IPS DF 6.9 (cell line): ENCODE measurements at regions not wholly inside any gene's neighbourhood (a gene's known extent, or its start where the extent isn't known, plus 50 kb on each side); places are given as distances from the start of the nearest gene placed in this dataset.
"Not testable (repeated sequence)": the region's sequence is repeated elsewhere in the genome, so short reads cannot be mapped to it uniquely, and the experiment has no call there.

Experiments
- DNase-seq: peaks from one replicate; pipeline ENCODE4 v3.0.0-alpha.2; 2013; ENCODE audit warnings: low read depth, low spot score
- H3K27ac ChIP-seq: one replicate; pipeline ENCODE4 v1.5.1; 2013; ENCODE audit warnings: low read length, control low read depth
- H3K27me3 ChIP-seq: 2 replicates; pipeline ENCODE4 v1.6.1; 2013; ENCODE audit warnings: mild to moderate bottlenecking, low read length; ENCODE audit not compliant: control insufficient read depth, insufficient read depth
- H3K36me3 ChIP-seq: 2 replicates; pipeline ENCODE4 v1.6.1; 2013; ENCODE audit warnings: low read length; ENCODE audit not compliant: control insufficient read depth, insufficient read depth
- H3K4me1 ChIP-seq: 2 replicates; pipeline ENCODE4 v1.6.1; 2013; ENCODE audit warnings: low read length; ENCODE audit not compliant: control insufficient read depth, insufficient read depth
- H3K4me3 ChIP-seq: 2 replicates; pipeline ENCODE4 v1.5.1; 2013; ENCODE audit warnings: mild to moderate bottlenecking, low read length
- H3K9me3 ChIP-seq: 2 replicates; pipeline ENCODE4 v1.6.1; 2013; ENCODE audit warnings: low read length, inconsistent platforms; ENCODE audit not compliant: control insufficient read depth, insufficient read depth
- WGBS: extraction: QIAGEN DNeasy Blood & Tissue Kit; methylation state at CpG from one replicate; pipeline ENCODE4 v1.1.7; 2013; ENCODE audit warnings: mixed read lengths, missing lambda C conversion rate; ENCODE audit not compliant: insufficient read length, insufficient coverage; 5-methylcytosine and 5-hydroxymethylcytosine counted together

- no peak for DNase-seq
- no peak overlapping the region for H3K27ac ChIP-seq
- H3K4me1 ChIP-seq = no peaks in the 10 kb centered on the region
- no peaks in the 10 kb centered on the region for H3K36me3 ChIP-seq
- H3K9me3 ChIP-seq = no peaks in the 10 kb centered on the region
- H3K27me3 ChIP-seq = no peaks in the 10 kb centered on the region
- WGBS = no CpG with 5 or more reads among the region's 4 CpGs
- no peak overlapping the region for H3K4me3 ChIP-seq
These were observed 650.0 kb upstream of the STXBP6 start for GRCh38 chr14:25699981-25700380.

GRCh38 chr14:25698111-25698510 is 648.2 kb upstream of the STXBP6 start:
- Histone ChIP-seq H3K36me3 (no peaks in the 10 kb centered on the region), H3K27me3 (no peaks in the 10 kb centered on the region), H3K4me1 (no peaks in the 10 kb centered on the region), H3K4me3 (no peak overlapping the region), H3K27ac (no peak overlapping the region), H3K9me3 (no peaks in the 10 kb centered on the region)
- no CpG with 5 or more reads among the region's 1 CpG for WGBS
- no peak for DNase-seq

- DNase-seq = no peak
- Histone ChIP-seq H3K4me1 (no peaks in the 10 kb centered on the region), H3K27me3 (no peaks in the 10 kb centered on the region), H3K27ac (no peak overlapping the region), H3K4me3 (no peak overlapping the region), H3K9me3 (no peaks in the 10 kb centered on the region), H3K36me3 (no peaks in the 10 kb centered on the region)
- no CpG with 5 or more reads among the region's 3 CpGs for WGBS
These were observed 646.2 kb upstream of the STXBP6 start for GRCh38 chr14:25696176-25696575.

GRCh38 chr14:25685004-25685403 is 635.1 kb upstream of the STXBP6 start:
- H3K4me3 ChIP-seq = no peak overlapping the region
- no peak for DNase-seq
- H3K4me1 ChIP-seq = no peaks in the 10 kb centered on the region
- no peaks in the 10 kb centered on the region for H3K27me3 ChIP-seq
- no peaks in the 10 kb centered on the region for H3K36me3 ChIP-seq
- WGBS = no CpG with 5 or more reads among the region's 2 CpGs
- no peaks in the 10 kb centered on the region for H3K9me3 ChIP-seq
- H3K27ac ChIP-seq = no peak overlapping the region

GRCh38 chr14:25680934-25681333 is 631.0 kb upstream of the STXBP6 start:
- H3K4me3 ChIP-seq = no peak overlapping the region
- no peak overlapping the region for H3K27ac ChIP-seq
- DNase-seq = no peak
- H3K9me3 ChIP-seq = no peaks in the 10 kb centered on the region
- WGBS = no CpG with 5 or more reads among the region's 16 CpGs
- no peaks in the 10 kb centered on the region for H3K36me3 ChIP-seq
- H3K4me1 ChIP-seq = no peaks in the 10 kb centered on the region
- H3K27me3 ChIP-seq = no peaks in the 10 kb centered on the region

- not testable (repeated sequence) for DNase-seq, H3K9me3 ChIP-seq, H3K4me1 ChIP-seq, H3K27ac ChIP-seq, H3K4me3 ChIP-seq, H3K36me3 ChIP-seq, H3K27me3 ChIP-seq
- whole genome bisulfite sequencing = no CpG with 5 or more reads among the region's 4 CpGs
These were observed 630.6 kb upstream of the STXBP6 start for GRCh38 chr14:25680511-25680910.

- Histone ChIP-seq H3K9me3 (no peaks in the 10 kb centered on the region), H3K36me3 (no peaks in the 10 kb centered on the region), H3K4me3 (no peak overlapping the region), H3K4me1 (no peaks in the 10 kb centered on the region), H3K27ac (no peak overlapping the region), H3K27me3 (no peaks in the 10 kb centered on the region)
- DNase-seq = no peak
- no CpG with 5 or more reads among the region's 3 CpGs for WGBS
These were observed 627.2 kb upstream of the STXBP6 start for GRCh38 chr14:25677111-25677510.

- Histone ChIP-seq H3K36me3 (no peaks in the 10 kb centered on the region), H3K27ac (no peak overlapping the region), H3K27me3 (no peaks in the 10 kb centered on the region), H3K4me1 (no peaks in the 10 kb centered on the region), H3K9me3 (no peaks in the 10 kb centered on the region), H3K4me3 (no peak overlapping the region)
- DNase-seq = no peak
- no CpG with 5 or more reads among the region's 2 CpGs for WGBS
These were observed 617.4 kb upstream of the STXBP6 start for GRCh38 chr14:25667387-25667786.

- no CpG with 5 or more reads among the region's 4 CpGs for WGBS
- Histone ChIP-seq H3K4me3 (no peak overlapping the region), H3K9me3 (no peaks in the 10 kb centered on the region), H3K4me1 (no peaks in the 10 kb centered on the region), H3K27ac (no peak overlapping the region), H3K36me3 (no peaks in the 10 kb centered on the region), H3K27me3 (no peaks in the 10 kb centered on the region)
- no peak for DNase-seq
These were observed 616.9 kb upstream of the STXBP6 start for GRCh38 chr14:25666877-25667276.

- no peak for DNase-seq
- no peaks in the 10 kb centered on the region for H3K4me1 ChIP-seq
- no CpG with 5 or more reads among the region's 2 CpGs for WGBS
- H3K4me3 ChIP-seq = no peak overlapping the region
- no peaks in the 10 kb centered on the region for H3K36me3 ChIP-seq
- H3K27ac ChIP-seq = no peak overlapping the region
- no peaks in the 10 kb centered on the region for H3K27me3 ChIP-seq
- H3K9me3 ChIP-seq = no peaks in the 10 kb centered on the region
These were observed 609.0 kb upstream of the STXBP6 start for GRCh38 chr14:25658988-25659387.

GRCh38 chr14:25630447-25630846 is 580.5 kb upstream of the STXBP6 start:
- Histone ChIP-seq H3K27ac (no peak overlapping the region), H3K4me3 (no peak overlapping the region), H3K27me3 (no peaks in the 10 kb centered on the region), H3K36me3 (no peaks in the 10 kb centered on the region), H3K9me3 (no peaks in the 10 kb centered on the region), H3K4me1 (no peaks in the 10 kb centered on the region)
- WGBS = no CpG with 5 or more reads among the region's 2 CpGs
- DNase-seq = no peak
